Astrocyte (in vitro differentiated cells and primary cell): ENCODE measurements at regions not wholly inside any gene's neighbourhood (a gene's known extent, or its start where the extent isn't known, plus 50 kb on each side); places are given as distances from the start of the nearest gene placed in this dataset.

Experiments used
- DNase-seq: peaks from one replicate; pipeline ENCODE4 v3.0.0-alpha.2; 2010; ENCODE audit warnings: low read depth
- FAIRE-seq: peaks from 2 replicates; lab custom pipeline; 2011; peaks lifted over from hg19 to GRCh38; lab: Jason Lieb, UNC
- H2AFZ ChIP-seq: 2 replicates; pipeline ENCODE4 v1.6.0; 2012; ENCODE audit warnings: low read depth, low read length, inconsistent platforms
- H3K27ac ChIP-seq: 2 replicates; pipeline ENCODE4 v1.5.1; 2011; ENCODE audit warnings: low read depth, low read length, inconsistent platforms
- H3K27me3 ChIP-seq: 2 replicates; pipeline ENCODE4 v1.6.0; 2011; ENCODE audit warnings: low read length, inconsistent platforms; ENCODE audit not compliant: insufficient read depth
- H3K36me3 ChIP-seq: 2 replicates; pipeline ENCODE4 v1.5.1; 2011; ENCODE audit warnings: low read length, inconsistent platforms; ENCODE audit not compliant: insufficient read depth
- H3K4me1 ChIP-seq: 2 replicates; pipeline ENCODE4 v1.5.1; 2011; ENCODE audit warnings: low read length, inconsistent platforms; ENCODE audit not compliant: insufficient read depth
- H3K4me2 ChIP-seq: 2 replicates; pipeline ENCODE4 v1.6.0; 2012; ENCODE audit warnings: low read length, inconsistent platforms
- H3K4me3 ChIP-seq: 2 replicates; pipeline ENCODE4 v1.5.1; 2011; ENCODE audit warnings: low read depth, mild to moderate bottlenecking, low read length, inconsistent platforms; ENCODE audit not compliant: insufficient read depth
- H3K79me2 ChIP-seq: 2 replicates; pipeline ENCODE4 v1.6.0; 2012; ENCODE audit warnings: mild to moderate bottlenecking, low read length, inconsistent platforms; ENCODE audit not compliant: insufficient read depth
- H3K9ac ChIP-seq: 2 replicates; pipeline ENCODE4 v1.6.0; 2012; ENCODE audit warnings: mild to moderate bottlenecking, low read length, inconsistent platforms
- H3K9me3 ChIP-seq: 2 replicates; pipeline ENCODE4 v1.5.1; 2012; ENCODE audit warnings: low read depth, mild to moderate bottlenecking, low read length, inconsistent platforms; ENCODE audit not compliant: insufficient read depth
- H4K20me1 ChIP-seq: 2 replicates; pipeline ENCODE4 v1.6.0; 2012; ENCODE audit warnings: low read length, inconsistent platforms; ENCODE audit not compliant: insufficient read depth
- H3K27ac Mint-ChIP-seq: one replicate; pipeline ENCODE4 v1.8.0; 2021; ENCODE audit warnings: mild to moderate bottlenecking, mixed read lengths; ENCODE audit not compliant: unreplicated experiment
- H3K27me3 Mint-ChIP-seq: one replicate; pipeline ENCODE4 v1.8.0; 2021; ENCODE audit warnings: low read depth, mixed read lengths; ENCODE audit not compliant: unreplicated experiment
- H3K36me3 Mint-ChIP-seq: one replicate; pipeline ENCODE4 v1.8.0; 2021; ENCODE audit warnings: low read depth, mixed read lengths; ENCODE audit not compliant: unreplicated experiment
- H3K4me1 Mint-ChIP-seq: one replicate; pipeline ENCODE4 v1.8.0; 2021; ENCODE audit warnings: low read depth, mixed read lengths; ENCODE audit not compliant: unreplicated experiment
- H3K4me3 Mint-ChIP-seq: one replicate; pipeline ENCODE4 v1.8.0; 2021; ENCODE audit warnings: mild to moderate bottlenecking, moderate library complexity, mixed read lengths; ENCODE audit not compliant: unreplicated experiment
- H3K9me3 Mint-ChIP-seq: one replicate; pipeline ENCODE4 v1.8.0; 2021; ENCODE audit warnings: mild to moderate bottlenecking, mixed read lengths; ENCODE audit not compliant: unreplicated experiment
- EZH2 ChIP-seq: IDR thresholded peaks from 2 replicates; pipeline ENCODE4 v1.6.1; 2012; ENCODE audit warnings: mild to moderate bottlenecking, low read length, inconsistent platforms; ENCODE audit not compliant: insufficient read depth
- TF ChIP-seq, protein P1 (sequence below): IDR thresholded peaks from 2 replicates; pipeline ENCODE4 v1.5.1; 2011; ENCODE audit warnings: low read depth, mild to moderate bottlenecking, inconsistent platforms, low read length, moderate library complexity; ENCODE audit not compliant: insufficient read depth

- no peaks in the 10 kb centered on the region for H4K20me1 ChIP-seq
- TF ChIP-seq, protein P1, sequence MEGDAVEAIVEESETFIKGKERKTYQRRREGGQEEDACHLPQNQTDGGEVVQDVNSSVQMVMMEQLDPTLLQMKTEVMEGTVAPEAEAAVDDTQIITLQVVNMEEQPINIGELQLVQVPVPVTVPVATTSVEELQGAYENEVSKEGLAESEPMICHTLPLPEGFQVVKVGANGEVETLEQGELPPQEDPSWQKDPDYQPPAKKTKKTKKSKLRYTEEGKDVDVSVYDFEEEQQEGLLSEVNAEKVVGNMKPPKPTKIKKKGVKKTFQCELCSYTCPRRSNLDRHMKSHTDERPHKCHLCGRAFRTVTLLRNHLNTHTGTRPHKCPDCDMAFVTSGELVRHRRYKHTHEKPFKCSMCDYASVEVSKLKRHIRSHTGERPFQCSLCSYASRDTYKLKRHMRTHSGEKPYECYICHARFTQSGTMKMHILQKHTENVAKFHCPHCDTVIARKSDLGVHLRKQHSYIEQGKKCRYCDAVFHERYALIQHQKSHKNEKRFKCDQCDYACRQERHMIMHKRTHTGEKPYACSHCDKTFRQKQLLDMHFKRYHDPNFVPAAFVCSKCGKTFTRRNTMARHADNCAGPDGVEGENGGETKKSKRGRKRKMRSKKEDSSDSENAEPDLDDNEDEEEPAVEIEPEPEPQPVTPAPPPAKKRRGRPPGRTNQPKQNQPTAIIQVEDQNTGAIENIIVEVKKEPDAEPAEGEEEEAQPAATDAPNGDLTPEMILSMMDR: no peak
- no peak for TF ChIP-seq EZH2
- FAIRE-seq (no peak), DNase-seq (no peak)
- no peaks in the 10 kb centered on the region for H3K27me3 ChIP-seq
- H3K27ac ChIP-seq: no peak overlapping the region
- no peaks in the 10 kb centered on the region for H3K36me3 ChIP-seq
- no peak overlapping the region for H3K4me2 ChIP-seq
- no peak overlapping the region for H2AFZ ChIP-seq
- Mint-ChIP-seq H3K4me1 (peaks cover 5% of the 10 kb centered on the region), H3K4me3 (no peak overlapping the region), H3K9me3 (peaks cover 2% of the 10 kb centered on the region), H3K27me3 (peaks cover 33% of the 10 kb centered on the region), H3K36me3 (no peaks in the 10 kb centered on the region), H3K27ac (no peak overlapping the region)
- H3K4me3 ChIP-seq: no peak overlapping the region
- no peak overlapping the region for H3K9ac ChIP-seq
- H3K4me1 ChIP-seq: no peaks in the 10 kb centered on the region
- H3K9me3 ChIP-seq: no peaks in the 10 kb centered on the region
- no peaks in the 10 kb centered on the region for H3K79me2 ChIP-seq
Observed at GRCh38 chr6:16973545-16974386, 128.1 kb upstream of the STMND1 start.

- Histone ChIP-seq H3K27ac (no peak overlapping the region), H3K9me3 (no peaks in the 10 kb centered on the region), H3K27me3 (no peaks in the 10 kb centered on the region), H3K79me2 (no peaks in the 10 kb centered on the region), H2AFZ (no peak overlapping the region), H4K20me1 (no peaks in the 10 kb centered on the region), H3K36me3 (no peaks in the 10 kb centered on the region), H3K4me1 (no peaks in the 10 kb centered on the region), H3K9ac (no peak overlapping the region), H3K4me3 (no peak overlapping the region), H3K4me2 (no peak overlapping the region)
- no peak for TF ChIP-seq EZH2
- TF ChIP-seq, protein P1: no peak
- Mint-ChIP-seq H3K4me1 (peaks cover 5% of the 10 kb centered on the region), H3K4me3 (no peak overlapping the region), H3K27ac (no peak overlapping the region), H3K36me3 (no peaks in the 10 kb centered on the region), H3K9me3 (peaks cover 2% of the 10 kb centered on the region), H3K27me3 (peaks cover 29% of the 10 kb centered on the region)
- DNase-seq (no peak), FAIRE-seq (no peak)
Observed at GRCh38 chr6:16973051-16973450, 128.8 kb upstream of the STMND1 start.

DNA sequence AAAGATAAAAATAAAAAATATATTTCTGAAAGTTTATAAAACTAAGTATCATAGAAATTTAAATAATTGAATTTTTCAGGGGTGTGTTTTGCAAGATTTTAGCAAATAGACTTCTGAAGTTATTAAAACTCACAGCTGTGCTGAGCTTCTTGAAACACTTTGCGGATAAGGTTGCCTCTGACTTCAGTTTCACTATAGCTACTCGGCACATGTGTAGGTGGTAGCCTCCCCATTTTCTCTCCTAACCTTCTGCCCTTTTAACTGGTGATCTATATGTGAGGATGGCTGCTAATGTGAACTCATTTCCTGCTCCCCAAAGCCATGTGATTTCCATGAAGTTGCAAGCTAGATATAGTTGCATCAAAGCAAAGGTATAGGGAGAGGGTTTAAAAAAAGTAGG lies 129.3 kb upstream of the STMND1 start:
- no peak overlapping the region for H3K4me3 ChIP-seq
- no peaks in the 10 kb centered on the region for H4K20me1 ChIP-seq
- H3K4me2 ChIP-seq: no peak overlapping the region
- no peak overlapping the region for H3K27ac Mint-ChIP-seq
- no peak overlapping the region for H3K4me3 Mint-ChIP-seq
- no peak overlapping the region for H3K27ac ChIP-seq
- no peaks in the 10 kb centered on the region for H3K36me3 ChIP-seq
- H2AFZ ChIP-seq: no peak overlapping the region
- no peaks in the 10 kb centered on the region for H3K4me1 ChIP-seq
- peaks cover 2% of the 10 kb centered on the region for H3K9me3 Mint-ChIP-seq
- no peak for FAIRE-seq
- H3K9ac ChIP-seq: no peak overlapping the region
- no peaks in the 10 kb centered on the region for H3K9me3 ChIP-seq
- H3K79me2 ChIP-seq: no peaks in the 10 kb centered on the region
- no peaks in the 10 kb centered on the region for H3K27me3 ChIP-seq
- no peak for DNase-seq
- no peak for TF ChIP-seq EZH2
- TF ChIP-seq, protein P1: no peak
- peaks cover 24% of the 10 kb centered on the region for H3K27me3 Mint-ChIP-seq
- H3K36me3 Mint-ChIP-seq: no peaks in the 10 kb centered on the region
- H3K4me1 Mint-ChIP-seq: peaks cover 5% of the 10 kb centered on the region
